Panc1 (cell line): ENCODE measurements at regions not wholly inside any gene's neighbourhood (a gene's known extent, or its start where the extent isn't known, plus 50 kb on each side); places are given as distances from the start of the nearest gene placed in this dataset.

Experiments used
- POLR2AphosphoS5 ChIP-seq: IDR thresholded peaks from 2 replicates; pipeline ENCODE4 v1.6.1; 2012; ENCODE audit warnings: mild to moderate bottlenecking, low read depth, low read length, moderate library complexity
- SIN3A ChIP-seq: IDR thresholded peaks from 2 replicates; pipeline ENCODE4 v1.6.1; 2012; ENCODE audit warnings: low read depth, mild to moderate bottlenecking, low read length, moderate library complexity, borderline replicate concordance; ENCODE audit not compliant: insufficient read depth
- TF ChIP-seq, protein P1 (sequence below): fragments of 450-650 bp; IDR thresholded peaks from 2 replicates; pipeline ENCODE4 v1.5.1; 2017; ENCODE audit warnings: mild to moderate bottlenecking
- TF ChIP-seq, protein P2 (sequence below), 2 experiments: IDR thresholded peaks; 2 replicates each; pipeline ENCODE4 v1.6.1; 2011 to 2012; ENCODE audit warnings: low read depth in 2 of 2, control low read depth in 1 of 2, low read length in 1 of 2, mild to moderate bottlenecking in 1 of 2, moderate library complexity in 1 of 2; ENCODE audit not compliant: insufficient read depth in 1 of 2

DNA sequence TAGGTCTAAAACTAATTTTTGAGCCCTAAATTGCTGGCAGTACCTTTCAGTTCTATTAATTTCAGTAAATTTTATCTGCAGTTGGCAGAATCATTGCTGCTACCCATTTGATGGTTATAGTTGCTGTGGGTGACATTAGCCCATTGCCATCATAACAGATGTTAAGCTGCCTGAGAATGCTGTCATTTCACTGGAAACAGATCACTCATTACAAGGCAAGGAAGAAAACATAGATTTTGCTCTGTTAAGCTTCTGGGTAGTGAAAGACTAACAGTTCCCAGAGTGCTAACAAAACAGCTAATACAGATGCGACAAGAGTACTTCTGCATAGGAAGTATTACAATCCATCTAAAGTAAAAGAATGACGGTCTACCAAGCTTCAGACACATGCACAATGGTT, 213.2 kb downstream of the SPANXN3 start:
- TF ChIP-seq, protein P1, sequence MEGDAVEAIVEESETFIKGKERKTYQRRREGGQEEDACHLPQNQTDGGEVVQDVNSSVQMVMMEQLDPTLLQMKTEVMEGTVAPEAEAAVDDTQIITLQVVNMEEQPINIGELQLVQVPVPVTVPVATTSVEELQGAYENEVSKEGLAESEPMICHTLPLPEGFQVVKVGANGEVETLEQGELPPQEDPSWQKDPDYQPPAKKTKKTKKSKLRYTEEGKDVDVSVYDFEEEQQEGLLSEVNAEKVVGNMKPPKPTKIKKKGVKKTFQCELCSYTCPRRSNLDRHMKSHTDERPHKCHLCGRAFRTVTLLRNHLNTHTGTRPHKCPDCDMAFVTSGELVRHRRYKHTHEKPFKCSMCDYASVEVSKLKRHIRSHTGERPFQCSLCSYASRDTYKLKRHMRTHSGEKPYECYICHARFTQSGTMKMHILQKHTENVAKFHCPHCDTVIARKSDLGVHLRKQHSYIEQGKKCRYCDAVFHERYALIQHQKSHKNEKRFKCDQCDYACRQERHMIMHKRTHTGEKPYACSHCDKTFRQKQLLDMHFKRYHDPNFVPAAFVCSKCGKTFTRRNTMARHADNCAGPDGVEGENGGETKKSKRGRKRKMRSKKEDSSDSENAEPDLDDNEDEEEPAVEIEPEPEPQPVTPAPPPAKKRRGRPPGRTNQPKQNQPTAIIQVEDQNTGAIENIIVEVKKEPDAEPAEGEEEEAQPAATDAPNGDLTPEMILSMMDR, result no peak
- TF ChIP-seq SIN3A, result no peak
- no peak for TF ChIP-seq POLR2AphosphoS5
- TF ChIP-seq, protein P2, sequence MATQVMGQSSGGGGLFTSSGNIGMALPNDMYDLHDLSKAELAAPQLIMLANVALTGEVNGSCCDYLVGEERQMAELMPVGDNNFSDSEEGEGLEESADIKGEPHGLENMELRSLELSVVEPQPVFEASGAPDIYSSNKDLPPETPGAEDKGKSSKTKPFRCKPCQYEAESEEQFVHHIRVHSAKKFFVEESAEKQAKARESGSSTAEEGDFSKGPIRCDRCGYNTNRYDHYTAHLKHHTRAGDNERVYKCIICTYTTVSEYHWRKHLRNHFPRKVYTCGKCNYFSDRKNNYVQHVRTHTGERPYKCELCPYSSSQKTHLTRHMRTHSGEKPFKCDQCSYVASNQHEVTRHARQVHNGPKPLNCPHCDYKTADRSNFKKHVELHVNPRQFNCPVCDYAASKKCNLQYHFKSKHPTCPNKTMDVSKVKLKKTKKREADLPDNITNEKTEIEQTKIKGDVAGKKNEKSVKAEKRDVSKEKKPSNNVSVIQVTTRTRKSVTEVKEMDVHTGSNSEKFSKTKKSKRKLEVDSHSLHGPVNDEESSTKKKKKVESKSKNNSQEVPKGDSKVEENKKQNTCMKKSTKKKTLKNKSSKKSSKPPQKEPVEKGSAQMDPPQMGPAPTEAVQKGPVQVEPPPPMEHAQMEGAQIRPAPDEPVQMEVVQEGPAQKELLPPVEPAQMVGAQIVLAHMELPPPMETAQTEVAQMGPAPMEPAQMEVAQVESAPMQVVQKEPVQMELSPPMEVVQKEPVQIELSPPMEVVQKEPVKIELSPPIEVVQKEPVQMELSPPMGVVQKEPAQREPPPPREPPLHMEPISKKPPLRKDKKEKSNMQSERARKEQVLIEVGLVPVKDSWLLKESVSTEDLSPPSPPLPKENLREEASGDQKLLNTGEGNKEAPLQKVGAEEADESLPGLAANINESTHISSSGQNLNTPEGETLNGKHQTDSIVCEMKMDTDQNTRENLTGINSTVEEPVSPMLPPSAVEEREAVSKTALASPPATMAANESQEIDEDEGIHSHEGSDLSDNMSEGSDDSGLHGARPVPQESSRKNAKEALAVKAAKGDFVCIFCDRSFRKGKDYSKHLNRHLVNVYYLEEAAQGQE (IDR thresholded peaks at IDR 0.05; ENCODE audit: insufficient read depth in 1 of 2, low read depth in 2 of 2, low read length in 1 of 2), result no peak
